ENCODE measurements at regions not wholly inside any gene's neighbourhood (a gene's known extent, or its start where the extent isn't known, plus 50 kb on each side); places are given as distances from the start of the nearest gene placed in this dataset.

DNA sequence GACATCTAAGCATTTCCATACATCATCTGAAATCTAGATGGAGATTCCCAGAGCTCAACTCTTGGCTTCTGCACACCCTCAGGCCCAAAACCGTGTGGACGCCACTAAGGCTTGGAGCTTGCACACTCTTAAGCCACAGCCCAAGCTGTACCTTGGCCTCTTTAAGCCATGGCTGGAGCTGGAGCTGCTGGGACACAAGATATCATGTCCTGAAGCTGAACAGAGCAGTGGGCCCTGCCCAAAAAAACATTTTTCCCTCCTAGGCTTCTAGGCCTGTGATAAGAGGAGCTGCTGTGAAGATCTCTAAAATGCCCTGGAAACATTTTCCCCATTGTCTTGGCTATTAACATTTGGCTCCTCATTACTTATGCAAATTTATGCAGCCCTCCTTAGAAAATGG, 188.7 kb upstream of the MBNL1 start (continued):
- no peak for TF ChIP-seq TAF7 (optimal IDR thresholded peaks at IDR 0.05; ENCODE audit: borderline replicate concordance, low read depth, low read length)
- TF ChIP-seq CREB1 (IDR thresholded peaks at IDR 0.05), result no peak
